GM18508 (cell line): ENCODE measurements at regions not wholly inside any gene's neighbourhood (a gene's known extent, or its start where the extent isn't known, plus 50 kb on each side); places are given as distances from the start of the nearest gene placed in this dataset.
A peak's percentile ranks its signal among the peaks of the same experiment; 100 is the strongest.
"Not testable (repeated sequence)": the region's sequence is repeated elsewhere in the genome, so short reads cannot be mapped to it uniquely, and the experiment has no call there.

Experiments
- ATAC-seq: cut with Tn5 transposase; IDR thresholded peaks from one replicate; pipeline ENCODE4 v1.9.1; 2021; ENCODE audit warnings: moderate number of reproducible peaks; ENCODE audit not compliant: insufficient read depth, unreplicated experiment

DNA sequence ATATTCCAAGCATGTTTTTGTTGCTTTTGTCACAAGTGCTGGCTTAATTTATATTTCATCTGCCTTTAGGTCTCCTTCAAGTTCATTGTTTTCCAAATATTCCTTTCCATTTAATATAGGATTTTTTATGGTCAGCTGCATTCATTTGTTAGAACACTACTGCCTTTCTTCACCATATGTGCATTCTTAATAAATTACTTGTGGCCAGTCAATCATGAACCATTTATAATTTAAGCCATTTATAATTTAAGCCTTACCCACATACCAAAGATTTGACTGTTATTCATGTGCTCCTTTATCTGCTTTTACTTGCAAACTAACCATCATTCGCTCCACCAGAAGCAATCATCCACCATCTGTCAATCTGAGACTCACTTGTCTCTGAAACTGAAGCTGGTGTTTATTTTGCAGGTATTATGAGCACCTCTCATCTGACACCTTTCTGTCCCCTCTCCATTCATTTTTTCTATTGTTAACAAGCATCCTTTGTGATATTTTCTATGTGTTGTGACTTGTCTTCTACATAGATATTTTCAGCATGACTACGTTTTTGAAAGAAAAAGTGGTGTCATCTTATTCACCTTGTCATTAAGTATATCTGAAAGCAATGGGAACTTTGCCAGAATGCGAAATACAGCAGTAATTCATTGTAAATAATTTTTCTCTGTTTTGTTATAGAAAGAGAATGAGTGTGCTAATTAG lies 786.8 kb downstream of the KCNJ3 start:
- ATAC-seq, result no peak

DNA sequence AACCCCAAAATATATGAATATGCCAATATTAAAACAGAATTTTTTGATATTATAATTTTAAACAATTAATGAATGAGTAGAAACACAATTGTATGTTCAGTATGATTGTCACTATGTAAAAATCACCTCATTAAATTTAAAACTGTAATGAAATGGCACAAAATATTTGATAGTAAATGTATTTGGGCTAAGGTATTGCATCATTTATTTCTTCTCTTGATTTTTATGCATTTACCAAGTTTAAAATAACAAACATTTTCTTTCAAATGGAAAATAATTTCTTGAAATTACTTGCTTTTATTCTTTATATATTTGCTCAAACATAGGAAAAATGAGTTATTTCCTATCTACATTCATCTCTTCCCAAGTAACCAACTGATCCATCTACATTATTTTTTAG lies 782.6 kb downstream of the KCNJ3 start:
- no peak for ATAC-seq

DNA sequence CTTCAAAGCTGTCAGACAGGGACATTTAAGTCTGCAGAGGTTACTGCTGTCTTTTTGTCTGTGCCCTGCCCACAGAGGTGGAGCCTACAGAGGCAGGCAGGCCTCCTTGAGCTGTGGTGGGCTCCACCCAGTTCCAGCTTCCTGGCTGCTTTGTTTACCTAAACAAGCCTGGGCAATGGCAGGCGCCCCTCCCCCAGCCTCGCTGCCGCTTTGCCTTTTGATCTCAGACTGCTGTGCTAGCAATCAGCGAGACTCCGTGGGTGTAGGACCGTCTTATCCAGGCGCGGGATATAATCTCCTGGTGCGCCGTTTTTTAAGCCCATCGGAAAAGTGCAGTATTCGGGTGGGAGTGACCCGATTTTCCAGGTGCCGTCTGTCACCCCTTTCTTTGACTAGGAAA lies 773.5 kb downstream of the KCNJ3 start:
- ATAC-seq, result not testable (repeated sequence)

DNA sequence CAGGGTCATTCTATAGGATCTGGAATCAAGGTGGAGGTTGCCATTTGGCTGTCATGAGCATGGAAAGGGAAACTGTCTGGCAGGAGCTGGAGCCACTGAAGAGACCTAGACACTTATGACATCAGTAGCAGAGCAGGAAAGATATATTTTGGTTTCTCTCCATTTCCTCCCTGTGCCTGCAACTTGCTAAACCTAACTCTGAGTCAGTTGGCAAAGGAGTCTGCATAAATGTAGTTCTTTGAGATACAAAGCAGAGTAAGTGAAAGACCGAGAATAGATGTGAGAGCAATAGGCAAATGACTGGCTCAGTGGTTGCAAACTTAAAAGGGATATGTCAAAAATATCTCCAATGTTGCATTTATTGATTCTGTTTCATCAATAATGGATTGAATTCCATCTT lies 757.7 kb downstream of the KCNJ3 start:
- no peak for ATAC-seq

DNA sequence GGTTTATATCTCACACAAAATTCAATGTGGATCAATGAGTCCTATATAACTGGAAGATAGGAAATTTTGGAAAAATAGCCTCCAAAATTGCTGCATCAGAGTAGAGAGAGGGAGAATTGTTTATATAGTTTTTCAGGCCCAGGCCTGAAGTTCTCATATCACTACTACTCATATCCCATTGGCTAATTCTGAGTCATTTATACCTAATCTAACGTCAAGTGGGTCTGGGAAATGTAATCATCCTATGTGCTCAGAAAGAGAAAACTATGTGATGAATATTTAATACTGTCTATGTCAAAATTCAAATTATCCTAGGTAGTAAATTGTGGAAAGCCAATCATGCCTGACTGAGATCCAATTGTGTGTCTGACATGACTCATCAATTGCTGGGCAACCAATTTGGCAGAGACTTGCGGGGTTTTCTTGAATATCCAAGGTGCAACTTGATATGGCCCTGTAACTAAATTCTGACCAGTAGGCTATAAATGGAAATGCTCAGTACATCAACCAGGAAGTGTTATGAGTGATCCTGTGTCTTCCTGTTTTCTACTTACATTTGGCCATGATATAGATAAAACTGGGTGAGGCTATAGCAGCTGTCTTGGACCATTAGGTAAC lies 744.4 kb downstream of the KCNJ3 start:
- no peak for ATAC-seq

DNA sequence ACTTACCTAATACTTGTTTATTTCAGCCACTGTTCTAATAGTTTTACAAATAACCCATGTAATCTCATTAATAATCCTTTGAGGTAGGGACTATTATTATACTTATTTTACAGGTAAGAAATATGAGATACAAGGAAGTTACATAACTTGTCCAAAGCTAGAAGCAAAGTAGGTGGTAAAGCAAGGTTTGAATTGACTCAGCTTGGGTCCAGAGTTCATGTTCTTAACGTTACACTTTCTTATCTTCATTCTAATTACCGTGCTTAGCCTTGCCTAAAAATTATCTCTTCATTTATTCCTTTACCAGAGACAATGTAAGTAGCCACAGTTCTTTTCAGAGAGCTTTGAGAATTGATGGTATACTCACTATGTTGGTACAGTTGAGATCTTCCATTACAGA lies 743.6 kb downstream of the KCNJ3 start:
- no peak for ATAC-seq

DNA sequence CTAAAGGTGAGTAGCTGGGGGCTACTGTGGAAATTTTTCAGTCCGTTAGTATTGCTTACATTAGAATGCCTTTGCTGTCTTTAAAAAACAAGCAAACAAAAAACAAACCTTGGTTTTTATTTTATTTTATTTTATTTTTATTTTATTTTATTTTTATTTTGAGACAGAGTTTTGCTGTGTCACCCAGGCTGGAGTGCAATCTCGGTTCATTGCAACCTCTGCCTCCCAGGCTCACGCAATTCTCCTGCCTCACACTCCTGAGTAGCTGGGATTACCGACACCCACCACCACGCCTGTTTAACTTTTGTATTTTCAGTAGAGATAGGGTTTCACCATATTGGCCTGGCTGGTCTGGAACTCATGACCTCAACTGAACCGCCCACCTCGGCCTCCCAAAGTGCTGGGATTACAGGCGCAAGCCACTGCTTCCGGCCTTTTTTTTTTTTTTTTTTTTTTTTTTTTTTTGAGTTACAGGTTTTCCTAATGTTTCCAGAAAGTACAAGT lies 732.6 kb downstream of the KCNJ3 start:
- ATAC-seq, result no peak

DNA sequence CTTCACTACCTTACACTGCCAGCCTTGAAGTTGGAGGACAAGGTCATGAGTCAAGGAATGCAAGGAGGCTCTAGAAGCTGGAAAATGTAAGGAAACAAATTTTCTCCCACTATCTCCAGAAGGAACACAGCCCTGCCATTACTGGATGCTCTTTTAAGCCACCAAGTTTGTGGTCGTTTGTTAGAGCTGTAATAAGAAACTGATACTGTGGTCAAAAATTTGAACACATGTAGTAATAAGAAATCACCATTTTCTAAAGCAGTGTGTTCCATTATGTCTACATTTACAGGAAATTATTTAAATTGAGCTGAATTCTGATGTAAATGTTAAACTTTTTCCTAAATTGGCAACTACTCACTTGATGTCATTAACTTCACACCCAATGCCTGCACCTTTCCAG lies 729.0 kb downstream of the KCNJ3 start:
- ATAC-seq, result no peak

DNA sequence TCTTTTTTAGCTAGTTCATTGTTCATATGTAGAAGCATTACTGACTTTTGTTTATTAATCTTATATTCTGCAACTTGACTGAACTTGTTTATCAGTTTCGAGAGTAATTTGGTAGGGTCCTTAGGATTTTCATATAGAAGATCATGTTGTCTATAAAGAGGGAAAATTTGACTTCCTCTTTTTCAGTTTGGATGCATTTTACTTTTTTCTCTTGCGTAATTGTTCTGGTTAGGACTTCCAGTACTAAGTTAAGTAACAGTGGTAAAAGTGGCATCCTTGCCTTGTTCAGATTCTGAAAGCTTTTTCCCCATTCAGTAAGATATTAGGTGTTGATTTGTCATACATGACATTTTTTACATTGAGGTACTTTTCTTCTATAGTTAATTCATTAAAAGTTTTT lies 726.0 kb downstream of the KCNJ3 start:
- ATAC-seq, result no peak

DNA sequence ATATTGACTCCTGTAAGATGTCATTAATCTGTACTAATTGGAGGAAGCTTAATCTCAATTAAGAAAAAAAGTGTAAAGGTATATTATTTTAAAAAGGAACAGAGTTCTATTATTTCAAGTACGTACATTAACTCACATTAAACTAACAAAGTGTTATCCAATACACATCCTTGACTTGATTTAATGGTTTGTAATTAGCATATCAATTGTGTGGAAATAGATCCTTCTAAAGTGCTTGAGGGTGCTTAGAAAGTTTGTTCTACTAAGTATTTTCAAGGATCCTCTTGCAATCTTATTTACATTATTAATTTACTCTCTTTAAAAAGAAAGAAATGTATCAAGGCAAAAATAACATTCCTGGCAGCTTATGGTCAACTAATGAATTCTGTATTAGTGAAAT lies 720.3 kb downstream of the KCNJ3 start:
- no peak for ATAC-seq

DNA sequence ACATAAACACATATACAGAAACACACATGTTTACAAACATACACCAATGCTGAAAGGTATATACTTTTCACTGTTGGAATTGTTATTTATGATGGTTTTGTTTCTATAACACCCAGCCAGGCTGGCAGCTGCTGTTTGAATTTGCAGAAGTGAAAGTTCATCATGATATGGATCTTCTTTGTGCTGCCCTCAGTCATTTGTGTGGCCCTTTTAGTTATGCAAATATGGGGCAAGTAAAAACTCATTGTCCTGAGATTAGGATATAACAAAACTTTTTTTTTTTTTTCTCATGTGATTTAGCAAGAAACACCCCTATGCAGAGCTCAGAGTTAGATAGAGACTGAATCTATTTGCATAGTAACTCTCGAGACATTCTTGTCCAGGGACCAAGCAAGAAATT lies 714.1 kb downstream of the KCNJ3 start:
- ATAC-seq, result peak; percentile 95

DNA sequence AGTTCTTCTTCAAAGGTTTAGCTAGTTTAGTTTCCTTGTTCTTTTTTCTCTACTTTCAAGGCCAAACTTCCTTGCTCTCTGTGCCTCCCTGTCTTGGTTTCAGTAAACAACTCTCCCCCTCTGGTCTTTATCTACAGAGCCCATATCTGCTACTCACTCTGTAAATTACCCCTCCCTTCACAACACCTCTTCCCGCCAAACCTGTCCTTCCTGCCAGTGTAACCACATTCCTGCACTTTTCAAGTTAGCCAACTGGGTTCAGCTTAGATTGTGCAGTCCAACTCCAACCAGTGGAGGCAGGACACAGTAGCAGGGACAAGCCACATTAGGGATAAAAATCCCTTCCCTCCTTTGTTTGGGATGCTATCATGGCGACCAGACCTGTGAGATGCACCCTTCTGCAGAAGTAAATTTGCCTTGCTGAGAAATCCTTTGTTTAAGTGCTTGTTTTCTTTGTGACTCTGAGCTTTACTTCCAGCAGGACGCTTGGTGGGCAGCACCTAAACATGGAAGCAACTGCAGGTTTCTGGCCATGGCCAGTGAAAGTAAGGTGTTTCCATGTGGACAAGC lies 706.0 kb downstream of the KCNJ3 start:
- ATAC-seq, result no peak

DNA sequence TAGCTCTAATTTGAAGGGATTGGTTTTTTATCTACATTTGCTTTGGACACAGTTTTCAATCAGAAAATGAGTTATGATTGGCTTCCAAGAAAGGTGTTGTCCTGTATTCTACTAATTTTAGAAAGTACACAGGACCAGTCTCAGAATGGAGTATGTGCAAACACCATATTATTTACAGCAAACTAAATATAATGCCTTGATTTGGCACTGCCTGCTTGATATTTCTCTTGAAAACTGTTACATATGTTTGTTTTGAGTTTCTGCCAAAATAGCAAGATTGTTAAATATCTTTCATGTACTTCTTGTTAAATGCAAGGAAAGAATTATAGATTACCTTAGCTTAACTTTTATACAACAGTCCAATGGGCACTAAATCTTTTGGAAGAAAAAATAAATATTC lies 694.9 kb downstream of the KCNJ3 start:
- ATAC-seq, result no peak

DNA sequence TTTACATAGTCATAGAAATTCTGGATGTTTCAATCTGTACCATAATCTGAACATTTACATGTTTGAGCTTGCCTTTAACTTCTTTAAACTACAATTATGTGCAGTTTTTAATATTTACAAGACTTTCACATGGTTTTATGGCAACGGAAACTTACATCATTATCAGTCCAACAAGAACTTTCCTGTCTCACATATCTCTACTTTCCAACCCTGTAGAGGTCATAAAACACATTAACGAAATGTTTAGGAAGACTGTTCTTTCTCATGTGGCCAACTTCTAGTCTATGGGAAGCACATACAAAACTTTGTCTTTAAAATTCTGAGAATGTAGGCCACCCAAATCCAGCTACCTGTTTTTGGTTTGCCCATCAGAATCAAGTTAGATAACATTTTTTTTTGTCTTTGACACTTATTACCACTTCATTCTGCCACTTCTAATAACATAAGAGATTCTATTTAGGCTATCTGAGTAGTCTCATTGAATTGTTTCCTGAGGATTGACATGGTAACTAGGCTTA lies 693.2 kb downstream of the KCNJ3 start:
- ATAC-seq, result no peak

DNA sequence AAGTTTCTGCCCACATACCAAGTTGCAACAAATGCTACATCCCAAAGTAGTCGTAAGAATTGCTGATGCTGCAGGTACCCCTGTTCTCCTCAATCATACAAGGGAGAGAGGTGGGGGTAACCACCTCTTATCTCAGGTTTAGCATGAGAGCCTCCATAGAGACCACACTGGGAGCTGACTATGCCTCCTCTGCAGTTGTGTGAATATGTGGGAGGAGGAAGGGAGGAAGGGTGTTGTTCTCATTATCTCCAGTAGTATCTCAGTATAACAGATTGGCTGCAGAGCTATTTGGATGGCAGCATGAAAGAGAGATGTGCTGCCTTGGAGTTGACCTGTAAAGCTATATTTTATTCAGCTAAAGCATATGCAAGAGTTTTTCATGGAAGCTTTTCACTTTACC lies 690.7 kb downstream of the KCNJ3 start:
- no peak for ATAC-seq

DNA sequence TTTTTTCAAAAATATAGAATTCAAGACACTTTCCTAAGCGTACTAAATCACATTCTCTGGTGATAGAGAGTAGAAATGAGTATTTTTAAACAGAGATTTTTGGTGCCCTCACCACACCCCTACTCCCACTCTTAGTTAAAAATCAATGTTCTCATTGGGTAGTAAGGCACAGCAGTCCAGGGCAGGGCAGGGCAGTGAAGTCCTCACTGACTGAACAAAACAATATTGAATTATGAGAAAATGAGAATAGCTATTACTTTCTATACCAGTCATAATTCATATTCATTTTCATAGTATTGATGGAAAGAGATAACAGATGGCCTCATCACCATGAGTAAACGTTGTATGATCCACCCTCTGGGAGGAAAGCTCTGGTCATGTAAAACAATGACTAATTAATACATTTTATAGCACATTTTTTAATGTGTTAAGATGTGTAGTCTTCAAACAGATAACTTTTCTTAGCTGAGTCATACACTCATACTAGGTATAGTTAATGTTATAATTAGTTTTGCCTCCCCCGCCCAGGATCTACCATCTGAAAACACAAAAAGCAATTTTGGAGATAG lies 686.1 kb downstream of the KCNJ3 start:
- ATAC-seq, result no peak

DNA sequence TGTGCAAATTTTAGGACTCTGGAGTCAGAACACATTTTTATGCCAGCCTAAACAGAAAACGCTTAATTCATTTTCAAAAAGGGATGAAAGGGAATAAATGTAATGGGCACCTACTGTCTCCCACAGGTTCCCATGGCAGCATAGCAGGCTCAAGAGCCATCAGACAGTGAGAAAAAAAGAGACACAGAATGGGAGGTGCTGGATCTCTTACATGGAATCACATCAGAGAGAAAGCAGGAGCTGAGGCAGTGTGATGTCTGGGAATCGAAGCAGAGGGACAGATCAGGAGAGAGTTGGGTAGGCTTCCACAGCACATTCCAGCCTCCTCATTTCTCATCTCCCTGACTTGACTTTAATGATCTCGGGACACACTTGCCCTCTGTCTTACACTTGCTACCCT lies 684.3 kb downstream of the KCNJ3 start:
- ATAC-seq, result no peak

DNA sequence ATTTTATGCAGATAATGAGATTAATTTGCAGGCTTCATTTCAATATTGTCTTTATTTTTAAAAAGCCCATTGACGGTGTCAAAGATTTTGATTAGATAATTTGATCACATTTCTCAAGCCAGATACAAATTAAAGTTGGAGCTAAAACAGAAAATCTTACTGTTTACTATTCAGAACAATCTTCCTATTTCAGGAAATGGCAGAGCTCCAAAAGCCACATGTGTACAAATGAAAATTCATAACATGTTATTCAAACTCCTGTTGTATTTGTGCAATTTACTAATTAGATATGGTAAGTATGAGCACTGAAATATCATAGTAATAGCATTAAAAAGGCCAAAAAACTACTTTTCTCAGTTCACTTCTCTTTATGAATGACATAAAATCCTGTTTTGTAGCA lies 682.9 kb downstream of the KCNJ3 start:
- no peak for ATAC-seq

DNA sequence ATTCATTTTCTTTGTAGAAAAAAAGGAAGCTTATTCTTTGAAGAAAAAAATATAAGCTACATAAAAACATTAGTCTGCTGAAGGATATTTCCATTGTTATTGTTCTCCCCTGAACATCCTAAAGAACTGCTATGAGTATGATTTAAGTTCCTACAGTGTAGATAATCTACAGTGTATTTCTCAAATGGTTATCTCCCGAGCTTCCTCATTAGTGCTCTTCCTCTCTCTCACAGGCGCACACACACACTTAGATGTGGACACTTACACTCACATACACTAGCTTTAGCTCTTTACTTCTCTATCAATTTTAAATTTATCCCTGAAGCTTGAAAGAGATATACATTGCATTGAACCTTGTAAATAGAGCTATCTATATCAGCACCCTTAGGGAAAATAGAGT lies 681.0 kb downstream of the KCNJ3 start:
- ATAC-seq, result no peak

DNA sequence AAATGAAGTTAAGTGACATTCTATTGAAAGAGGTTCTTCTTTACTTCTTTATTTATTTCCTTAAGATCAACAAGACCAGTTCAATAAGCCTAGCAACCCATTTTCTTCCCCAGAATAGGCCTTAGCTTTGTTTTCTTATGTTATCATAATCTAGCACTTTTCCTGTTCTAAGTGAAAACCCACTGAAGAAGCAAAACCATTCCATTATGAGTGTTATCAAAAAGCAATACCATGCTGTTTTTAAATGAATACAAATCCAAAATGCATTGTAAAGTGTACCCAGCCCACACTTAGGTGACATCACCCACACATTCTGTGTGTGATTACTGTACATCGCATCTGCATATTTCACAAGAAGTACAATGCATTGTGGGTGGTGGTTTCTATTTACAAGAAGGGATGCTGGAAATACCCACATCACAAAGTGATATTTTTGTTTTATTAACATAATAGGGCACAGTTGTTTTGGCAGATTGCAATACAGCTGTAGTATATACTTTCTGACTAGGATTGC lies 679.5 kb downstream of the KCNJ3 start:
- ATAC-seq, result no peak

DNA sequence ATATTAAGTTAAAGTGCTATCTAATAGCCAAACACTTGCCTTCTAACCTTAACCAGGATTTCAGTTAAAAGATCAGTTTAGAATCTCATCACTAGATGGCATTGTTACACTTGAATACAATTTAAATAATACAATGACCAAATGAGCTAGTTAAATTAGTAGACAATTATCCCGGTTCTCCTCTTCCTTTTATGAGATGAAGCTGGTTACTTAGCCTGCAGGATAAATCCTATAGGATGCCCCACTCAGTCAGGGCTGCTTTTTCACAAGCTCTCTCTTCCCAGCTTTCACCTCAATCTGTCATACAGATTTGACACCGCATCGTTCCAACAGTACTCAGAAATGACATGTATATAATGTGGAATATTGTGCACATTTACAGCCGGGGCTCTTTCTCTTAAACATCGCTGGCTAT lies 678.8 kb downstream of the KCNJ3 start:
- no peak for ATAC-seq
